HG03097 (cell line): ENCODE measurements at regions not wholly inside any gene's neighbourhood (a gene's known extent, or its start where the extent isn't known, plus 50 kb on each side); places are given as distances from the start of the nearest gene placed in this dataset.

Source experiments
- ATAC-seq: cut with Tn5 transposase; IDR thresholded peaks from one replicate; pipeline ENCODE4 v1.9.1; 2021; ENCODE audit not compliant: unreplicated experiment, low FRiP score

GRCh38 chr9:88730780-88731179 lies 195.8 kb downstream of the NXNL2 start:
- ATAC-seq, result no peak

- no peak for ATAC-seq
These were observed 197.2 kb downstream of the NXNL2 start for GRCh38 chr9:88732128-88732527.

DNA sequence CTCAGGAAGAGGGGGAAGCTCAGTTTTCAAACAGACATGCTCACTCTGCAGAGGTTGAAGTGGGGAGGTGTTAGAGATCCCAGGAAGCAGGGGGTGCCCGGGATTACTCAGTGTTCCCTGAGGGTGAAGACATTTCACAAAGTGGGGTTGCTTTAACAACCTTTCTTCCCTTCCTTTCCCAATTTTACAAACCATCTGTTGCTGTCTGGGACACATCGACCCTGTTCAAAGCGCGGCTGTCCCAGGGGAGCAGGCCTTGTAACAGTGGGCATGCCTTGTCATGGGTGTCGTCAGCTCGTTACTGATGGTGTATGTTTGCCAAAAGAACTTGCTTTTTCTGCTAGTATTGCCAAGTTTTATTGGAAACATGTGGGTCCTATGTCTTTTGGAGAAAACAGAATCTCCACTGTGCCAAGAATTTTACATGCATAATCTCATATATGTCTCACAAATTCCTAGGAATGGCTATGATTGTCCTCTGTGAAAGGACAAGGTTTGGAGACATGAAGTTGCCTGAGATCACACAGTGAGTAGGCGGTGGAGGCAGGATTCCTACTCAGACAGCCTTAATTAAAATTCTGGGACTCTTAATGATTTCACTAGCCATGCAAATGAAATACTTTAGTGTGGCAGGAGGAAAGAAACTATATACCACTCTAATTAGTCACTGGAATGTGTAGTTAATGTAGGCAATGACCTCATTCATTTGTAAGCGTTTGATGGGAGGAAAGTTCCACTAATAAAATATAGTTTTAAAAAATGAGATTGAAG lies 198.9 kb downstream of the NXNL2 start:
- no peak for ATAC-seq

DNA sequence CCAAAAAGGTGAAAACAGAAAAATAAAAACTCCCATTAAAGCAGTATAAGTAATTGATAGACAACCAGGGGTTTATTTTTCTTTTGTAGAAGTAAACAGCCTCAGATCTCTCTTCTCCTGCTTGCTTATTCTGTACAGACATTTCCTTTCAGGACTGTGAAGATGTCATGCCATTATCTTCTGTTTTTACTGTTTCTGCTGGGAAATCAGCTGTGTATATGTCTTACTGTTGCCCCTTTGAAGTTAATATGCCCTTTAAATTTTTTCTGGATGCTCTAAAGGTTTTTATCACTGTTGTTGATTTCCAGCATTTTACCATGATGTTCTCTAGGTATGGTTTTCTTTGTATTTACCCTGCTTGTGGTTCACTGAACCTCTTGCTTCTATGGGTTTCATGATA lies 199.5 kb downstream of the NXNL2 start:
- ATAC-seq, result no peak

- ATAC-seq, result no peak
These were observed 201.2 kb downstream of the NXNL2 start for GRCh38 chr9:88736136-88736637.

GRCh38 chr9:88737031-88737430 lies 202.1 kb downstream of the NXNL2 start:
- ATAC-seq, result no peak

DNA sequence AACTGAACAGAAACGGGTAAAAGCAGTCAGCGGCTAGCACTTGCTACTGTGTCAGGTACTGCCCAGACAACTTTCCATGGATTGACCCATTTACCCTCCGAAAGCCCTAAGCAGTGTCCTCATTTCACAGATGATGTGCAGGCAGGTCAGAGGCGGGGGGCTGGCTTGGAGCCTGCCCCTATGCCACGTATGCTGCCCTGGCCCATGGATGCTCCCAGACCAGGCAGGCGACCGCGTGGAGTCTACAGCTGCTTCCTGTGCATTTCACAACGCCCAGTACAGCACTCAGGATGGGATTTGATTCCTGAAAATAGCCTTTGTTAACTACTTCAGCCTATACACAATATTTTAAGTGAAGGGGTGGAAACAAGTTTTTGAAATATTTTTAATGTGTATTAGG lies 202.9 kb downstream of the NXNL2 start:
- ATAC-seq, result no peak

DNA sequence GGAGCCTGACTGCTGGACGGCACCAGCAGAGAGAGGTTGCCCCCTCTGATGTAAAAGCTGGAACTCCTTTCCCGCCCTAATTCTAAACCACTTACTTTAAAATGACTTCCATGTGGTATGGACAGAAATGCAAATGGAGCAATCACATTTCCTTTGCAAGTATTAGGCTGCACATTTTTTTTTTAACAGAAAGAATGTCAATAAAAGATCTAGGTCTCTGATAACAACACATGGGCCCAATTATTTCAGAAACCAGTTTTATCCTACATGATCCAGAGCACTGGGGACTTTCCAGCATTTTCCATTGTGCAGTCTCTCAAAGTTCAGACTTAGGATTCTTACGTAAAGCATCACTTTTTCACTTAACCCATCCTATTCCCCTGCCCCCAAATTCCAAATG lies 203.7 kb downstream of the NXNL2 start:
- ATAC-seq, result no peak

GRCh38 chr9:88739373-88739772 lies 204.4 kb downstream of the NXNL2 start:
- ATAC-seq, result no peak

- no peak for ATAC-seq
These were observed 205.9 kb downstream of the NXNL2 start for GRCh38 chr9:88740844-88741243.

DNA sequence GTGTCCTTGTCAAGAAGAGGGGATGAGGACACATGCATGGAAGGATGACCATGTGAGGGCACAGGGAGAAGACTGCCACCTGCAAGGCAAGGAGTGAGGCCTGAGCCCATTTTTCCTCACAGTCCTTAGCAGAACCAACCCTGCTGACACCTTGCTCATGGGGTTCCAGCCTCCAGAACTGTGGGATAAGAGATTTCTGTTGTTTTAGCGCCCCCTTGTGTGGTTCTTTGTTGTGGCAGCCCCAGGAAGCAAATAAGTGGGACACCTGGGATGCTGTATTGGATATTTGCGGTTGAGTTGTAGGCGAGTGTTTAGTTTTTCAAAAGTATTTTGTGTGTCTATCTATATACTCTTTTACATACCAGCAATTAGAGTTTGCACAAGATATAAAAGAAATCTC lies 206.4 kb downstream of the NXNL2 start:
- no peak for ATAC-seq

DNA sequence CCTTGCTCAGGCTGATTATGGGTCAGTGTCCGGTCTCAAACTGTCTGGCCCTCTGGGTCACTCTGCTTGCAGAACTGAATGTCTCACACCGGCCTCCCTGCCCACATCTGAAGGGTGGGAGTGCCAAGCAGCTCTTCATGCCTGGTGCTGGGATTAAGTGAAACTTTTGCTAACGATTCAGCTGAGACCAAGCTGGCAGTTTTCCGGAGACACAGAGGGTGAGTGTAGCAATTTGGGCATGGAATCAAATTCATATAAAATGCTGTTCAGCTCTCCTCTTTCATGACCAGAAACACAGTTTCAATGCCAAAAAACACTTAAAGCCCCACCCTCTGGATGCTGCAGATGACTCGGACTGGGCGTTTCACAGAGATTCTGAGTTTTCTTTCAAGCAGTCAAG lies 207.5 kb downstream of the NXNL2 start:
- no peak for ATAC-seq

DNA sequence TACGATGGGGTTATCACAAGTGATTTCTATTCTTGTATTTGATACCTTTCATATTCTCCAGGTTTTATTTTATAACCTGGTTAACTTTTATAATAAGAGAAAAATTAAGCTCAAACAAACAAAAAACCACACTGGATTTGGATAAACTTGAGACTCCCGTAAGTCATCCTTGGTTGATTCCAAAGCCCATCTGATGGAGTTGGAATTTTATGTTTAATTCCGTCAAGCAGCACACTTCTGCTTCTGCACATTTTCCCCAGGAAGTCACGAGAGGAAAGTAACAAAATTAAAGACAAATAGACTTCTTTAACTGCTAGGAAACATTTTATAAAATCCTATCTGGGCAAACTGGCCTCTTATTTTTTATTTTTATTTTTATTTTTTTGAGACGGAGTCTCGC lies 207.9 kb downstream of the NXNL2 start:
- ATAC-seq, result no peak

GRCh38 chr9:88745276-88746001 lies 210.5 kb downstream of the NXNL2 start:
- no peak for ATAC-seq

DNA sequence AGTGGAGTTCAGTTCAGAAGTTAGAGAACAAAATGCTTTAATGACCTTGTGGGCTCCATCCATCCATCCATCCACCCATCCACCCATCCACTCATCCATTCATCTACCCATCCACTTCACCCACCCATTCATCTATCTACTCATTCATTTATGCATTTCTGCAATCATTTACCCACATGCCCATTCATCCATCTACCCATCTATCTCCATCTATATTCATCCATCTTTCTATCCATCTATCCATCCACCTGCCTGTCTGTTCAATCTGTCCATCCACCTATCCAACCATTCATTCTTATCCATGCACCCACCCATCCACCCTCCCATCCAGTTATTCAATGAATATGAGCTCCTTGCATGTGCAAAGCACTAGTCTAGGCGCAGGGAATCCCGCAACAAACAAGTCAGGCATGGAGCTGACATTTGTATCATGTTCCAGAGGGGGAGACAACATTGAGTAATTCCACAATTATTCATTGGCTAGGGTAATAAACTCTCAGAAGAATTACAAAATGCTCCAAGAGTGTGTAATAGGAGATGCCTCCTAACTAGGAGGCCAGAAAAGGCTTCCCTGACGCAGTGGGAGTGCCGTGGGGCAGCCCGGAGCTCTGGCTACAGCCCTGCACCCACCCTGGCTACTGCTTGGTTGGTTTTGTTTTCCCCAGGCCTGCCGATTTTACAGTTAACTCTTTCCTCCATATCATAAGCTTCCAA lies 211.2 kb downstream of the NXNL2 start:
- ATAC-seq, result no peak

DNA sequence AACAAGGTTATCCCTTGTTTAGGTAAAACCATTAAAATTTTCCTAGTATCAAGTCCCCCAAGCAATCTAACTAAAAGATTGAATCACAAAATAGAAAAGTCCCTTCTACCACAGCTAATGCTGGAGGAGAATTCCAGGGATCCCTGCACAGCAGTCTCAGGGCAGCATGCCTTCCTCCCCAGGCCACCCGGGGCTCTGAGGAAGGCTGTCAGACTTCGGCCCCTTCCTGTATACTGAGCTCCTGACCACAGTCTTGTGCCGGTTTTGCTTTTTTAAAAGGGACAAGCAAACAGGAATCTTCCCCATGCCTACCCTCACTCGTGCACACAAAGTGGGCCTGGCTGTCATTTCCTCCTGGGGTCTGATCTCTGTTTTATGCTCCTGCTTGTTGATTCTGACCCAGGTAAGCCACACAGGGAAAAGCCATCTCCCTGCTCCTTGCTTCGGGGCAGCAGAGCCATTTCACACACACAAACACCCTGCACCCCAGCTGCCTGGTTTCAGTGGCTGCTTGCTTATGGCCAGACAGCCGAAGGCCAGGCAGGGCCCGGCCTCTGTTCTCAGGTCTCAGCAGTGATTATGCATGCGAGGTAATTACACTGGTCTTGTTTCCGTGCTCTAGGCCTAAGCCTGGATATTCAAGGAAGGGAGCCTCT lies 211.9 kb downstream of the NXNL2 start:
- ATAC-seq, result no peak

DNA sequence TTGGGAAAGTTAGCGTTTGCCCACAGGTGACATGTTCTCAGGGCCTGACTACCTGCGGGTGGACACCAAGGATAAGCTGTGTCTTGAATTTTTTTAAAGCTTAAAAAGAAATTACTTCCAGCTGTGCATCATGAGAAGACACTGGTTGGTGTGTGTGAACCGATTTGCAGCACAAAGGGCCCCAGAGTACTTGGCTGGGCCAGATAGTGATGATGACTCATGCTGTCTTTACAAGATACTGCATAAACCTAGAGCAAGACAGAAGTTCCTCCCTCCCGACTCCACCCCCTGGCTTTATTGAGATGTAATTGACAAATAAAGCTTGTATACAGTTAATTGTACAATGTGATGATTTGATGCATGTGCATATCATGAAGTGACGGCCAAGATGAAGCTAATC lies 212.8 kb downstream of the NXNL2 start:
- no peak for ATAC-seq

DNA sequence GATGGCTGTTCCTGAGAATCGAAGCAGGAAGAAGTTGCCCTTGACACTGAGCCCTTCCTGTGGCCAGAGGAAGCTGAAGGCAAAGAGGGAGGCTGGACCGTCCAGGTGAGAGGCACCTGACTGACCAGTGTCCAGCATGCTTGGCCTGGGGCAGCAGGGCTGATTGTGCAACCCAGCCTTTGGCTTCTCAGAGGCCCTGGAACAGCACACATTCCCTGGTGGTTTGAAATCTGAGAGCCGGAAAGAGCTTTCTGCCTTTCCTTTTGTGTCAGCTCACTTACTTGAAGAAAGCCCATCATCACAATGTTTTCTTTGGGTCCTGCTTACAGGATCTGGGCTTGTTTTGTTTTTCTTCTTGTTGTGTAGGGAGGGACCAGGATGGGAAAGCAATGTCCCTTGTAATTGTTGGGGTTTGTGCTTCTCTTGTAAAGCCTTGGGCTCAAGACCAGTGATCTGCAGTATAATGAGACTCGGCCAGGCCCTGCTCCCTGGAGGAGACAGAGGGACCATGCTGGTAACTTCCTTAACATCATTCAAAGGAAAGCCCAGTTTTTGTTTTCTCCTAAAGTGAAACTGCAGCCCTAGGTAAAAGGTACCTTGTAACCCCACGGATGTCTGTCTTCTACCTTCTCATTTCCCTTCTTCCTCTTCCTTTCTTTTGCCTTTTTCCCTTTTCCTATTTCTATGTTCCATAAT lies 213.7 kb downstream of the NXNL2 start:
- ATAC-seq, result no peak

- no peak for ATAC-seq
These were observed 214.4 kb downstream of the NXNL2 start for GRCh38 chr9:88749420-88749819.

GRCh38 chr9:88750832-88751360 lies 215.9 kb downstream of the NXNL2 start:
- ATAC-seq, result no peak
